IMR-90 (cell line): ENCODE measurements at regions not wholly inside any gene's neighbourhood (a gene's known extent, or its start where the extent isn't known, plus 50 kb on each side); places are given as distances from the start of the nearest gene placed in this dataset.

Source experiments
- ATAC-seq: fragments of 200-7000 bp; cut with Tn5 transposase; 2 replicates; pipeline ENCODE4 v1.9.1; 2020; ENCODE audit warnings: low read depth, mild to moderate bottlenecking, moderate library complexity
- BruUV-seq: library from RNA; stranded (reverse); fragments of 400-500 nt; replicated peaks from 2 replicates; lab custom pipeline; 2021; lab: Mats Ljungman, UMichigan
- CTCF ChIA-PET: fragments of 300-600 bp; formaldehyde crosslinking; extraction: SDS; loops from one replicate; lab custom pipeline; 2021; ENCODE audit warnings: antibody characterized with exemption; lab: Yijun Ruan, JAX
- POLR2A ChIA-PET: fragments of 300-600 bp; sonication (Branson Sonifier 250); formaldehyde crosslinking; loops from one replicate; lab custom pipeline; 2022; ENCODE audit warnings: antibody characterized with exemption; ENCODE audit not compliant: unreplicated experiment; lab: Charles Lee
- DNase-seq: peaks from one replicate; pipeline ENCODE4 v3.0.0; 2013
- H2AFZ ChIP-seq: replicated peaks from 2 replicates; pipeline ENCODE3; 2013; ENCODE audit warnings: low read length, mild to moderate bottlenecking; ENCODE audit not compliant: poor library complexity
- H2AK5ac ChIP-seq: 2 replicates; pipeline ENCODE4 v1.6.1; 2013; ENCODE audit warnings: low read depth, low read length, inconsistent platforms
- H2AK9ac ChIP-seq: replicated peaks from 2 replicates; pipeline ENCODE3; 2013; ENCODE audit warnings: mild to moderate bottlenecking, low read depth, low read length, moderate library complexity; ENCODE audit not compliant: poor library complexity
- H2BK120ac ChIP-seq: 2 replicates; pipeline ENCODE4 v1.6.1; 2013; ENCODE audit warnings: low read depth, low read length, inconsistent platforms
- H2BK15ac ChIP-seq: 3 replicates; pipeline ENCODE4 v1.6.1; 2013; ENCODE audit warnings: low read depth, low read length, inconsistent platforms
- H2BK20ac ChIP-seq: 2 replicates; pipeline ENCODE4 v1.6.1; 2013; ENCODE audit warnings: low read depth, mild to moderate bottlenecking, inconsistent platforms, low read length, moderate library complexity
- H2BK5ac ChIP-seq: 2 replicates; pipeline ENCODE4 v1.6.1; 2013; ENCODE audit warnings: mild to moderate bottlenecking, low read depth, low read length, inconsistent platforms; ENCODE audit not compliant: poor library complexity, severe bottlenecking
- H3K14ac ChIP-seq: replicated peaks from 2 replicates; pipeline ENCODE4 v1.6.1; 2013; ENCODE audit warnings: low read depth, low read length, inconsistent platforms
- H3K18ac ChIP-seq: 2 replicates; pipeline ENCODE4 v1.6.1; 2013; ENCODE audit warnings: low read depth, low read length, control low read depth
- H3K23ac ChIP-seq: 2 replicates; pipeline ENCODE4 v1.6.1; 2013; ENCODE audit warnings: low read depth, low read length, inconsistent platforms
- H3K27ac ChIP-seq: 2 replicates; pipeline ENCODE4 v1.5.1; 2013; ENCODE audit warnings: mild to moderate bottlenecking, control low read depth, low read length; ENCODE audit not compliant: insufficient read depth
- H3K27me3 ChIP-seq: 2 replicates; pipeline ENCODE4 v1.6.1; 2013; ENCODE audit warnings: low read length; ENCODE audit not compliant: control insufficient read depth, insufficient read depth
- H3K36me3 ChIP-seq: 2 replicates; pipeline ENCODE4 v1.6.1; 2013; ENCODE audit warnings: low read length, mixed read lengths; ENCODE audit not compliant: control insufficient read depth, insufficient read depth
- H3K4ac ChIP-seq: 2 replicates; pipeline ENCODE4 v1.6.1; 2013; ENCODE audit warnings: low read depth, low read length, inconsistent platforms
- H3K4me1 ChIP-seq: 2 replicates; pipeline ENCODE4 v1.6.1; 2013; ENCODE audit warnings: low read length, mixed read lengths; ENCODE audit not compliant: control insufficient read depth, insufficient read depth
- H3K4me2 ChIP-seq: 2 replicates; pipeline ENCODE4 v1.6.1; 2013; ENCODE audit warnings: low read depth, mild to moderate bottlenecking, control low read depth, low read length, moderate library complexity
- H3K4me3 ChIP-seq: 2 replicates; pipeline ENCODE4 v1.5.1; 2013; ENCODE audit warnings: low read depth, mild to moderate bottlenecking, control low read depth, low read length, moderate library complexity; ENCODE audit not compliant: insufficient read depth
- H3K56ac ChIP-seq: 2 replicates; pipeline ENCODE4 v1.6.1; 2013; ENCODE audit warnings: low read length, inconsistent platforms; ENCODE audit not compliant: insufficient read depth; ENCODE audit errors: extremely low read depth
- H3K79me1 ChIP-seq, 2 experiments: 2 replicates each; pipeline ENCODE4 v1.6.1; 2013; ENCODE audit warnings: low read length in 2 of 2, inconsistent platforms in 1 of 2, low read depth in 1 of 2
- H3K9ac ChIP-seq: 2 replicates; pipeline ENCODE4 v1.6.1; 2013; ENCODE audit warnings: low read depth, low read length, control low read depth
- H3K9me1 ChIP-seq: 2 replicates; pipeline ENCODE4 v1.6.1; 2013; ENCODE audit warnings: low read length, inconsistent platforms; ENCODE audit not compliant: insufficient read depth
- H3K9me3 ChIP-seq: 2 replicates; pipeline ENCODE4 v1.6.1; 2013; ENCODE audit warnings: low read length; ENCODE audit not compliant: control insufficient read depth, insufficient read depth
- H4K20me1 ChIP-seq: 2 replicates; pipeline ENCODE4 v1.6.1; 2013; ENCODE audit warnings: low read length, inconsistent platforms; ENCODE audit not compliant: insufficient read depth
- H4K5ac ChIP-seq: 2 replicates; pipeline ENCODE4 v1.6.1; 2013; ENCODE audit warnings: mild to moderate bottlenecking, low read depth, low read length, control low read depth
- H4K8ac ChIP-seq, 2 experiments: 2 replicates each; pipeline ENCODE4 v1.6.1; 2013; ENCODE audit warnings: low read depth in 2 of 2, low read length in 2 of 2, control low read depth in 1 of 2, inconsistent platforms in 1 of 2
- H4K91ac ChIP-seq: 2 replicates; pipeline ENCODE4 v1.6.1; 2013; ENCODE audit warnings: low read depth, low read length, inconsistent platforms; ENCODE audit not compliant: insufficient read depth
- ELK1 ChIP-seq: fragments of 150-350 bp; IDR thresholded peaks from 2 replicates; pipeline ENCODE4 v1.6.1; 2016; ENCODE audit warnings: low read depth, mild to moderate bottlenecking, low read length, moderate library complexity, borderline replicate concordance
- FOS ChIP-seq: fragments of 150-350 bp; IDR thresholded peaks from 2 replicates; pipeline ENCODE4 v1.6.1; 2016; ENCODE audit warnings: low read depth, low read length
- MAZ ChIP-seq: IDR thresholded peaks from 2 replicates; pipeline ENCODE4 v1.6.1; 2012; ENCODE audit warnings: low read depth, mild to moderate bottlenecking, low read length, improper control_type of control experiment, moderate library complexity, borderline replicate concordance
- MXI1 ChIP-seq: IDR thresholded peaks from 2 replicates; pipeline ENCODE4 v1.6.1; 2012; ENCODE audit warnings: low read depth, mild to moderate bottlenecking, low read length, moderate library complexity, borderline replicate concordance
- NFE2L2 ChIP-seq: fragments of 150-350 bp; IDR thresholded peaks from 2 replicates; pipeline ENCODE4 v1.6.1; 2016; ENCODE audit warnings: low read depth, mild to moderate bottlenecking, low read length
- POLR2A ChIP-seq: IDR thresholded peaks from 2 replicates; pipeline ENCODE4 v1.6.1; 2012; ENCODE audit warnings: mild to moderate bottlenecking, low read depth, low read length
- RAD21 ChIP-seq: IDR thresholded peaks from 2 replicates; pipeline ENCODE4 v1.6.1; 2012; ENCODE audit warnings: low read length, improper control_type of control experiment
- RCOR1 ChIP-seq: IDR thresholded peaks from 2 replicates; pipeline ENCODE4 v1.6.1; 2012; ENCODE audit warnings: mild to moderate bottlenecking, low read length, improper control_type of control experiment; ENCODE audit not compliant: insufficient replicate concordance
- WGBS, 2 experiments: methylation state at CpG; one replicate each; pipeline versions ENCODE4 v1.1.5 to v1.1.7; 2013; ENCODE audit warnings: missing lambda C conversion rate in 2 of 2; ENCODE audit not compliant: insufficient read length in 1 of 2; ENCODE audit errors: extremely low coverage in 2 of 2; 5-methylcytosine and 5-hydroxymethylcytosine counted together
- dilution Hi-C: fragments of 300-500 bp; cut with HindIII; formaldehyde crosslinking; loops from one replicate; pipeline ENCODE4 v1.14.3; 2018; ENCODE audit warnings: low sequenced_read_pairs; ENCODE audit not compliant: unreplicated experiment
- in situ Hi-C: fragments of 300-500 bp; cut with MboI; formaldehyde crosslinking; loops from 3 replicates; pipeline ENCODE4 v1.14.3; 2019; ENCODE audit warnings: low sequenced_read_pairs, inconsistent platforms, mixed read lengths
- intact Hi-C: fragments of 100-400 bp; cut with micrococcal nuclease; formaldehyde crosslinking; loops from 2 replicates; pipeline ENCODE4 v1.10.0; 2022
- TF ChIP-seq, protein P1 (sequence below): fragments of 150-350 bp; IDR thresholded peaks from 2 replicates; pipeline ENCODE4 v1.6.1; 2017; ENCODE audit warnings: mild to moderate bottlenecking, antibody characterized with exemption, low read length, low read depth

DNA sequence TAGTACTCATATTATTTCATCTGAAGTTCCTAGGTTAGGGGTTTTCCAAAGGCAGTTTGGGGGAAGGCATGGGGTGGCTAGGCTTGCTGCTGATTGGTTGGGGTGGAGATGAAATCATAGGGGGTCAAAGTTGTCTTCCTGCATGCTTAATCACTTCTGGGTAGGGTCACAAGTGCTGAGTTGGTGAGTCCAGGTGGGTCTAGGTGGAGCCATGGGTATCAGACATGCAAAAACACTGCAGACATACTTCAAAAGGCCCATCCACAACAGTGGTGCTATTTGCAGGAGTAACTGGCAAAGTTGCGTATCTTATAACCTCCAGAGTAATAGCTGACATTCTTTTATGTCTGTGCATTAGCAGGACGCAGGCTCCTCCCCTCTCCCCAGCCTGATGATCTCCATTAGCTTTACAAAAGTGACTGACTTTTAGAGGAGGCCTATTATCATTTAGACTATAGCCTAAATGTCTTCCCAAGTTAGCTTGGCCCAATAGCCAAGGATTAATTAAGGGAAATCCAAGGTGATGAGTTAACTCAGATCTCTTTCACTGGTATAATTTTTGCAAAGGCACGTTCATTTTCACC is 374.4 kb upstream of the PRMT6 start:
- in situ Hi-C loops (no loop called here), dilution Hi-C loops (no loop called here), intact Hi-C loops (no loop called here)
- Histone ChIP-seq H3K27me3 (no peaks in the 10 kb centered on the region), H3K4ac (no peak overlapping the region), H3K27ac (no peak overlapping the region), H3K14ac (no peak overlapping the region), H2BK15ac (no peak overlapping the region), H4K91ac (no peak overlapping the region), H2AK5ac (no peak overlapping the region), H3K9ac (no peak overlapping the region), H2AFZ (no peak overlapping the region), H3K4me3 (no peak overlapping the region), H3K4me2 (no peak overlapping the region), H3K79me1 (no peaks in the 10 kb centered on the region), H3K9me1 (no peaks in the 10 kb centered on the region), H3K18ac (no peak overlapping the region), H4K5ac (no peak overlapping the region), H4K20me1 (no peaks in the 10 kb centered on the region), H2AK9ac (no peak overlapping the region), H4K8ac (no peak overlapping the region), H3K36me3 (no peaks in the 10 kb centered on the region), H3K9me3 (peaks cover 1% of the 10 kb centered on the region; the same call in 1 of the 2 replicates), H2BK120ac (no peak overlapping the region), H2BK20ac (no peak overlapping the region), H3K23ac (no peak overlapping the region), H3K4me1 (no peaks in the 10 kb centered on the region), H2BK5ac (no peak overlapping the region), H3K56ac (no peak overlapping the region)
- CTCF ChIA-PET = no interaction called here
- POLR2A ChIA-PET = no interaction called here
- ATAC-seq (no peak), DNase-seq (no peak)
- WGBS, 2 experiments = no CpG with 5 or more reads among the region's 3 CpGs
- TF ChIP-seq MAZ = no peak
- TF ChIP-seq, protein P1, sequence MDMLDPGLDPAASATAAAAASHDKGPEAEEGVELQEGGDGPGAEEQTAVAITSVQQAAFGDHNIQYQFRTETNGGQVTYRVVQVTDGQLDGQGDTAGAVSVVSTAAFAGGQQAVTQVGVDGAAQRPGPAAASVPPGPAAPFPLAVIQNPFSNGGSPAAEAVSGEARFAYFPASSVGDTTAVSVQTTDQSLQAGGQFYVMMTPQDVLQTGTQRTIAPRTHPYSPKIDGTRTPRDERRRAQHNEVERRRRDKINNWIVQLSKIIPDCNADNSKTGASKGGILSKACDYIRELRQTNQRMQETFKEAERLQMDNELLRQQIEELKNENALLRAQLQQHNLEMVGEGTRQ = no peak
- TF ChIP-seq FOS = no peak
- TF ChIP-seq NFE2L2 = no peak
- TF ChIP-seq POLR2A = no peak
- TF ChIP-seq RCOR1 = no peak
- no peak for TF ChIP-seq ELK1
- TF ChIP-seq RAD21 = no peak
- no peak for TF ChIP-seq MXI1
- BruUV-seq = no TSS peak
